ENCODE measurements at regions not wholly inside any gene's neighbourhood (a gene's known extent, or its start where the extent isn't known, plus 50 kb on each side); places are given as distances from the start of the nearest gene placed in this dataset.

DNA sequence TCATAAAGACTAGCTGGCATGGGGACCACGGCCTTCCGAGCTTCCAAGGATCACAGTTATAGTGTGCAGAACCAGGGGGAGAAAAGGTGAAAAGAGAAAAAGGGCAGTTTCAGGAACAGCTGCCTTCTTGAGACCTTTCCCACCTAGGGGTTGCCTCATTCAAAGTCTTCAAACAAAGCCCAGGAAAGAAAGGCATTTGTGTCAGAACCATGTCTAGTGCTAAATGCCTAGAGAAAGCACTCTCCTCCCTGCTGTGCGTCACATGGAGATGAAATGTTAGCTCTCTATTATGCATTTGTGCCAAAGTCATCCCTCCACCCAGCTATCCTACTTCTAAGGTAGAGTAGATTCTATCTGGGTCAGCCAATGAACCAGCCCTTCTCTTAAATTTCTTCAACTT is 1037.3 kb upstream of the WWC1 start:
- TF ChIP-seq, protein P1, sequence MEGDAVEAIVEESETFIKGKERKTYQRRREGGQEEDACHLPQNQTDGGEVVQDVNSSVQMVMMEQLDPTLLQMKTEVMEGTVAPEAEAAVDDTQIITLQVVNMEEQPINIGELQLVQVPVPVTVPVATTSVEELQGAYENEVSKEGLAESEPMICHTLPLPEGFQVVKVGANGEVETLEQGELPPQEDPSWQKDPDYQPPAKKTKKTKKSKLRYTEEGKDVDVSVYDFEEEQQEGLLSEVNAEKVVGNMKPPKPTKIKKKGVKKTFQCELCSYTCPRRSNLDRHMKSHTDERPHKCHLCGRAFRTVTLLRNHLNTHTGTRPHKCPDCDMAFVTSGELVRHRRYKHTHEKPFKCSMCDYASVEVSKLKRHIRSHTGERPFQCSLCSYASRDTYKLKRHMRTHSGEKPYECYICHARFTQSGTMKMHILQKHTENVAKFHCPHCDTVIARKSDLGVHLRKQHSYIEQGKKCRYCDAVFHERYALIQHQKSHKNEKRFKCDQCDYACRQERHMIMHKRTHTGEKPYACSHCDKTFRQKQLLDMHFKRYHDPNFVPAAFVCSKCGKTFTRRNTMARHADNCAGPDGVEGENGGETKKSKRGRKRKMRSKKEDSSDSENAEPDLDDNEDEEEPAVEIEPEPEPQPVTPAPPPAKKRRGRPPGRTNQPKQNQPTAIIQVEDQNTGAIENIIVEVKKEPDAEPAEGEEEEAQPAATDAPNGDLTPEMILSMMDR (IDR thresholded peaks at IDR 0.05 in 4 of 5, conservative IDR thresholded peaks at IDR 0.05 in 1 of 5): no peak
- TF ChIP-seq POLR2A (IDR thresholded peaks at IDR 0.05): no peak

All from gastrocnemius medialis (tissue), 4 donors.